IPS DF 6.9 (cell line): ENCODE measurements at regions not wholly inside any gene's neighbourhood (a gene's known extent, or its start where the extent isn't known, plus 50 kb on each side); places are given as distances from the start of the nearest gene placed in this dataset.

Experiments
- DNase-seq: peaks from one replicate; pipeline ENCODE4 v3.0.0-alpha.2; 2013; ENCODE audit warnings: low read depth, low spot score
- H3K27ac ChIP-seq: one replicate; pipeline ENCODE4 v1.5.1; 2013; ENCODE audit warnings: low read length, control low read depth
- H3K27me3 ChIP-seq: 2 replicates; pipeline ENCODE4 v1.6.1; 2013; ENCODE audit warnings: mild to moderate bottlenecking, low read length; ENCODE audit not compliant: control insufficient read depth, insufficient read depth
- H3K36me3 ChIP-seq: 2 replicates; pipeline ENCODE4 v1.6.1; 2013; ENCODE audit warnings: low read length; ENCODE audit not compliant: control insufficient read depth, insufficient read depth
- H3K4me1 ChIP-seq: 2 replicates; pipeline ENCODE4 v1.6.1; 2013; ENCODE audit warnings: low read length; ENCODE audit not compliant: control insufficient read depth, insufficient read depth
- H3K4me3 ChIP-seq: 2 replicates; pipeline ENCODE4 v1.5.1; 2013; ENCODE audit warnings: mild to moderate bottlenecking, low read length
- H3K9me3 ChIP-seq: 2 replicates; pipeline ENCODE4 v1.6.1; 2013; ENCODE audit warnings: low read length, inconsistent platforms; ENCODE audit not compliant: control insufficient read depth, insufficient read depth
- WGBS: extraction: QIAGEN DNeasy Blood & Tissue Kit; methylation state at CpG from one replicate; pipeline ENCODE4 v1.1.7; 2013; ENCODE audit warnings: mixed read lengths, missing lambda C conversion rate; ENCODE audit not compliant: insufficient read length, insufficient coverage; 5-methylcytosine and 5-hydroxymethylcytosine counted together

DNA sequence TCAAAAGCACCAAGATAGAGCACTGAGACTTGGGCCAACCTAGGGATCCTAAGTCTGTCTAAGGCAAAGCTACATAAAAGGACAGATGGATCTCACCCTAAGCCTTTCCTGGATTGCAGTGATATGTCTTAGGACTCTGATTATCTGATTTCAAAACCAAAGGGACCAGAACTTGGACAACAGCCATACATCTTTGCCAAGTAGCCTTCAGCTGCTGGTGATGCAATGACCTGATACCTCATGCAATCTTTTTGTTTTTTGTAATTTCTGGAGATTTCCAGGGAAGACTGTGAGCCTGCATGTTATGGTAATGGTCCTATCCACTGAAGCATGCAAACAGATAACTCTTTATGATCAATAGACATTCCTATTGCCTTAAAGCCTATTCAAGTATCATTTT lies 230.4 kb upstream of the MTNR1B start:
- H3K36me3 ChIP-seq, result no peaks in the 10 kb centered on the region
- H3K9me3 ChIP-seq, result no peaks in the 10 kb centered on the region
- no peak for DNase-seq
- H3K27me3 ChIP-seq, result no peaks in the 10 kb centered on the region
- no peak overlapping the region for H3K27ac ChIP-seq
- H3K4me3 ChIP-seq, result no peak overlapping the region
- no peaks in the 10 kb centered on the region for H3K4me1 ChIP-seq

DNA sequence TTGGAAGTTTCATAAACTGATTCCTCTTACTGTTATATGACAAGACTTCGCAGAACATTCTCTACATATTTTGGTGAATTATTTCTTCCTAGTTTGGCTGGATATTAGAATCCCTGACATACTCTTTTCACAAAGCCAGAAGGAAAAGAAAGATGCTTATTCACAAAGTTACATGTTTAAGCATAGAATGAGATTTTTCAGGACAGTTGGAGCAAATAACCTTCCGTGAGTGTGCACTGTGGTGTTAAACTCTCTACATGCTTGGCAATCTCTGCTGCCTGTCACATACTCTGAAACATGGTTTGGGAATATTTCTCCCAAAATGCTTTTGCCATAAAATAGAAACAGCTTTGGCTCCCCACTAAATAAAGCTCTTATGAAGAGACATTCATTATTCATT lies 230.0 kb upstream of the MTNR1B start:
- no CpG with 5 or more reads among the region's 2 CpGs for WGBS
- Histone ChIP-seq H3K36me3 (no peaks in the 10 kb centered on the region), H3K4me3 (no peak overlapping the region), H3K9me3 (no peaks in the 10 kb centered on the region), H3K4me1 (no peaks in the 10 kb centered on the region), H3K27ac (no peak overlapping the region), H3K27me3 (no peaks in the 10 kb centered on the region)
- no peak for DNase-seq

DNA sequence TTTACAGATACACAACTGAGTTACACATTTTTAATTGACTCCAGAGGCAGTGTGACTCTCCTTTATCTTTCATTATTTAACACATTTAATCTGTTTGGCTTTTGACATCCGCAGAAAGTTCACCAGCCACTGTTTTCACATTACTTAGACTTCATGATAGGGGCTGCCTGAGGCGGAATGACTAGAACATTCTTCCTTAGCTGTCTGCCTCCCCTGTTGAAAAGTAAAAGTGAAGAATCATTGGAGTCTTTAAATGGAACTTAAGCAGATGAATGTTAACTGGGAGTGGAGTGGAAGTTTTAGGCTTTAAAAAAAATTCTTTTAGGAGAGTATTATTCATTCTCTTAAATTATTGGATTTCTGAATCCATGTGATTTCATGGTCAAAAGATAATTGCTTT lies 229.2 kb upstream of the MTNR1B start:
- H3K27me3 ChIP-seq, result no peaks in the 10 kb centered on the region
- H3K9me3 ChIP-seq, result no peaks in the 10 kb centered on the region
- H3K4me1 ChIP-seq, result no peaks in the 10 kb centered on the region
- no peaks in the 10 kb centered on the region for H3K36me3 ChIP-seq
- no peak overlapping the region for H3K4me3 ChIP-seq
- no peak for DNase-seq
- no CpG with 5 or more reads among the region's 2 CpGs for WGBS
- no peak overlapping the region for H3K27ac ChIP-seq

DNA sequence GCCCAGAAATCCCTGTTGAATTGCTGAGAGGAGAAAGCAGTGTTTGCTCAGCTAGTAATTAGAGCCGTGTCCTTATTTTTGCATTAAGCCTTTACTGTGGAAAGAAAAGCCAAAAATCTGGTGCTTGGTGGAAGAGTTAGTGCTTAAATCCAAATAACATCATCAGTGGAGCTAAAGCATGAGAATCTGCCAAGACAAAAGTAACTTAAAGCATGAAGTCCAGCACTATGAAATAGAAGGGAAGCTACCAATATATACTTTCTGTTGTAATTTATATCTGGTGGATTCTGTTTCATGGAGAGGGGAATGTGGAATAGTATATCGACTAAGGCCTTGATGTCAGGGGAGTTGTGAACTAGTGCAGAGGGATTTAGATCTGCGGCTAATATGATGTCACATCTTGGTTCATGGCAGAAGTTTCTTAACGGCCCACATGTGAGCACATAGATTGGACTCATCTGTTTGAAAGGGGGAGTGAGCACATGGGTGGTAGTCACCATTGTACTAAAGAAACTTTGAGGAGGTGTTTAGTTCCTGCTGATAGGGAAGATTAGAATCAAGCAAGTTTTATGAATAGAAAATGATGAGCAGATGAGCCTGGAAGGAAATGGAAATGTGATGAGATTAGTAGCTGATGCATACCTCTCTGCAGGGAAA lies 224.4 kb upstream of the MTNR1B start:
- no CpG with 5 or more reads among the region's 4 CpGs for WGBS
- H3K4me1 ChIP-seq, result no peaks in the 10 kb centered on the region

DNA sequence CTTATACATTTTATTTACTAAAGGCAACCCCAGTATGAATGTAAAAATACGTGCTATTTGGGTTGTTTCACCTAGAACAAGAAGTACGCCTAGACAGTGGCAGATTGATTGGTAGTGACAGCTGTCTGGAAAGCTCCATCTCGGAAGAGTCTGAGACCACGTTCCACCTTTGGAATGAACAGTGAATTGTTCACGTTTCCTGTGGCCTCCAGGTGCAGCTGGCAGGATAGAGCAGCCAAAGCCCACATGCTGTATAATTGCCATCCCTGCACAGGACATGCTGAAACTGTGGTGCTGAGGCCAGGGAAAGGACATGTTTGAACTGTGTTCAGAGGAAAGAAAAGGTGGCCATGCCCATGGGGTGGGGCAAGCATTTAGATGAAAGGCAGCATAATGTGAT lies 218.7 kb upstream of the MTNR1B start:
- Histone ChIP-seq H3K36me3 (no peaks in the 10 kb centered on the region), H3K4me1 (no peaks in the 10 kb centered on the region), H3K27me3 (no peaks in the 10 kb centered on the region; the same call in 1 of the 2 replicates), H3K9me3 (no peaks in the 10 kb centered on the region), H3K27ac (no peak overlapping the region), H3K4me3 (no peak overlapping the region)
- no peak for DNase-seq
- WGBS, result no CpG with 5 or more reads among the region's 5 CpGs

More for the DNA sequence above, 224.4 kb upstream of the MTNR1B start:
- no peaks in the 10 kb centered on the region for H3K9me3 ChIP-seq
- H3K27ac ChIP-seq, result no peak overlapping the region
- DNase-seq, result no peak
- H3K4me3 ChIP-seq, result no peak overlapping the region
- no peaks in the 10 kb centered on the region; the same call in 1 of the 2 replicates for H3K36me3 ChIP-seq
- H3K27me3 ChIP-seq, result no peaks in the 10 kb centered on the region

DNA sequence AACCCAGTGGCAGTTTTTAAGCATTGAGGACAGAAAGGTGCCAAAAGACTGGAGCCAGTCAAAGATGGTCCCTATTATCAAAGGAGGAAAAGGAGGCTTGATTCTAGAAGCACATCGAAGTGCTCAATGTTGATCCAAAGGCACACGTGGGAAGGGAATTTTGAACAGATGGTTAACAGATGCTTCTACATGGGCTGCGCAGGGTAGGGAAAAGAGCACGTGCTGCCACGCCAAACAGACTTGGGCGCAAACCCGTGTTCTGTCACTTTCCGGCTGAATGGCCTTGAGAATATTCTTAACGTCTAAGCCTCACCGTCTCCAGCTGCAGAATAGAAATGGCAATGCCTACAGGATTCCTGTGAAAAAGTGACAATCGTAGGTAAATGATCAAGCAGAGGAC lies 217.9 kb upstream of the MTNR1B start:
- DNase-seq, result no peak
- H3K4me1 ChIP-seq, result no peaks in the 10 kb centered on the region
- H3K9me3 ChIP-seq, result no peaks in the 10 kb centered on the region
- H3K27me3 ChIP-seq, result no peaks in the 10 kb centered on the region; the same call in 1 of the 2 replicates
- WGBS, result no CpG with 5 or more reads among the region's 11 CpGs
- H3K27ac ChIP-seq, result no peak overlapping the region
- no peak overlapping the region for H3K4me3 ChIP-seq
- no peaks in the 10 kb centered on the region for H3K36me3 ChIP-seq

DNA sequence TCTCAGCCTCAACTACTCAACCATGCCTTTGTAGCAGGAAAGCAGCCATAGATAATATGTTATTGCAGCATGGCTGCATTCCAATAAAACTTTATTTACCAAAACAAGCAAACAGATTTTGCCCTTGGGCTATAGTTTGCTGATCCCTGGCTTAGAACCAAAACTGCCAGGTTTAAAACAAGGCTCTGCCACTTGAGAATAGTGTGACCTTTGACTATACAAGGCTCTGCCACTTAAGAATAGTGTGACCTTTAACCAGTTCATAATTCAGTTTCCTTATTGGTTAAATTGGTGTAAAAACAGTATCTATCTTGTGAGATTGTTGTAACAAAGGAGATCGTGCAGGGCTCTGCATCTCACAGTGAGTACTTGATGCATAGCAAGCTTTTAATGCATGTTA lies 217.3 kb upstream of the MTNR1B start:
- Histone ChIP-seq H3K4me1 (no peaks in the 10 kb centered on the region), H3K27ac (no peak overlapping the region), H3K36me3 (no peaks in the 10 kb centered on the region), H3K4me3 (no peak overlapping the region), H3K9me3 (no peaks in the 10 kb centered on the region), H3K27me3 (no peaks in the 10 kb centered on the region; the same call in 1 of the 2 replicates)
- DNase-seq, result no peak
- no CpG with 5 or more reads among the region's 1 CpG for WGBS

DNA sequence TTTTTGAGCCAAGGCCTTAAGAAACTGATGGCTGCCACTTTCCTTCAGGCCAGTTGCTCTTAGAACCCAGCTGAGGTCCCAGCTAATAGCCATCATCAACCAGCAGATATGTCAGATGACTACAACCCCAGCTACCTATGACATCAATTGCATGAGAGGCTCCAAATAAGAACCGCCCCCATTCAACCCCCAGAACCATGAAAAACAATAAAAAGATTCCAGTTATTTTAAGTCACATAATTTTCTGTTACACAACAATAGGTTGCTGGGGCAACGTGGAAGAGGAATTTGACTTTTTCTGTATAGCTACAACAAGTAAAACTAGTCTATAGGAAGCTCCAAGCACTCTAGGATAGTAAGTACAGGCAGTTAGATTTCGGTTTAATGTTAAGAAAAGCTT lies 216.3 kb upstream of the MTNR1B start:
- Histone ChIP-seq H3K4me1 (no peaks in the 10 kb centered on the region), H3K4me3 (no peak overlapping the region), H3K27ac (no peak overlapping the region), H3K27me3 (no peaks in the 10 kb centered on the region; the same call in 1 of the 2 replicates), H3K9me3 (no peaks in the 10 kb centered on the region), H3K36me3 (no peaks in the 10 kb centered on the region)
- WGBS, result 100% methylated on average over 1 of the region's 3 CpGs
- no peak for DNase-seq

DNA sequence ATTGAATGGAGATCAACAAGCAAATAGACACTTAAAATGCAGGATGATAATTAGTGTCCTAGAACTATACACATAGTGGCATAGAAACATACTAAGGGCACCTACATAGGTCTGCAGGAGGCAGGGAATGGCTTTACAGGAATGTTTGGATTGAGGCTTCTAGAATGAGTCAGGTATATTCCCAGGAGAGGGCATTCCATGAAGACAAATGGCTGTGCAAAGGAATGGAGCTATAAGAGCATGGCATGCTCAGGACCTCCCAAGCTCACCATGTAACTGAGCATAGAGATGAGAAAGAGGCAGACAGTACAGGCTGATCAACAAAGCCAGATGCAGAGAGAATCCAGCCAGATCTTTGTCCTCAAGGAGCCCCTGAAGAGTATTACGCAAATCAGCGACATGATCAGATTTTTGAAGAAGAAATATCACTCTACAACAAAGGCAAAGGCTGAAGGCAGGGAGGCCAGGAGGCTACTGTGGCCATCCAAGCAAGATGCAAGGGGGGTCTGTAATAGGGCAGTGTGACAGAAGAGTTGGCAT lies 211.1 kb upstream of the MTNR1B start:
- H3K27ac ChIP-seq, result no peak overlapping the region
- no peak for DNase-seq
- no peaks in the 10 kb centered on the region for H3K4me1 ChIP-seq
- WGBS, result no CpG with 5 or more reads among the region's 2 CpGs
- no peaks in the 10 kb centered on the region for H3K27me3 ChIP-seq
- H3K36me3 ChIP-seq, result no peaks in the 10 kb centered on the region; the same call in 1 of the 2 replicates
- H3K9me3 ChIP-seq, result no peaks in the 10 kb centered on the region
- no peak overlapping the region for H3K4me3 ChIP-seq

DNA sequence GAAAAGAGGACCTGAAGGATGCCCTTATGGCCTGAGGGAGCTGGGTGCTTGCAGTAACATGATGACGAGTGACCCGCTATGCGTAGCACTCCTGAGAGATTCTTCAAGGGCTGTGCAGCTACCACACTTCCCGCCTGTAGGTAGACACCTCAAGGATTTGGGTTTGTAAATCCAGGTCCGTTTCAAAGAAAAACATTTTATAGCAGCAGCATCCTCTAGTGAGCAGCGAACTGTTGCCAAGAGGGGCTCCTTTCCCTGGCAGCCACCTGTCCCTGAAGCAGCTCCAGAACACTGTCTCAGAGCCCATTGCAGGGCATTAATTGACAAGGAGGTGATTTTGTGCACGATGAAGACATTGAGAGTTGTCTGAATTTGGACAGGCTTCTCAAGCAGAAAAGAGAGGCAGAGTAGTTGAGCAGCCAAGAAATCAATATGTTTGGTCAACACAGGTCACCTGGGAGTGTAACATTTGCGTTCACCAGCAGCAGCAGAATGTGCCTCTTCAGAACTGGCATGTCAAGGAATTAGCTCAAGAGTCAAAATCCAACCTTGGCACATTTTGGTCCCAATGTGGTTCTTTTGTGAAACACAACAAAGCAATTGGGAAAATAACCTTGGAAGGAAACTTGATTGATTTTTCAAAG lies 209.8 kb upstream of the MTNR1B start:
- no peaks in the 10 kb centered on the region for H3K4me1 ChIP-seq
- WGBS, result no CpG with 5 or more reads among the region's 8 CpGs
- no peaks in the 10 kb centered on the region; the same call in 1 of the 2 replicates for H3K36me3 ChIP-seq
- no peak overlapping the region for H3K4me3 ChIP-seq
- no peak for DNase-seq
- H3K27ac ChIP-seq, result no peak overlapping the region
- no peaks in the 10 kb centered on the region for H3K9me3 ChIP-seq
- no peaks in the 10 kb centered on the region for H3K27me3 ChIP-seq
